HepG2 (cell line): ENCODE measurements at regions not wholly inside any gene's neighbourhood (a gene's known extent, or its start where the extent isn't known, plus 50 kb on each side); places are given as distances from the start of the nearest gene placed in this dataset.

Source experiments
- ATAC-seq: fragments of 200-7000 bp; cut with Tn5 transposase; 3 replicates; pipeline ENCODE4 v1.9.1; 2020; ENCODE audit warnings: mild to moderate bottlenecking, moderate library complexity
- BruUV-seq: library from RNA; stranded (reverse); fragments of 400-500 nt; replicated peaks from 2 replicates; lab custom pipeline; 2021; lab: Mats Ljungman, UMichigan
- CTCF ChIA-PET: fragments of 300-600 bp; formaldehyde crosslinking; extraction: SDS; loops from one replicate; lab custom pipeline; 2021; ENCODE audit warnings: low total read pairs, inconsistent platforms, low intra/inter-chr PET ratio; lab: Yijun Ruan, JAX
- POLR2A ChIA-PET: fragments of 350-600 bp; sonication (Branson Sonifier 250); formaldehyde crosslinking; loops from one replicate; lab custom pipeline; 2020; ENCODE audit warnings: antibody characterized with exemption, inconsistent platforms; lab: Yijun Ruan, JAX
- DNase-seq: peaks from one replicate; pipeline ENCODE4 v3.0.0-alpha.2; 2015; ENCODE audit warnings: low spot score
- FAIRE-seq: peaks from 3 replicates; lab custom pipeline; 2011; peaks lifted over from hg19 to GRCh38; lab: Jason Lieb, UNC
- H2AFZ ChIP-seq: one replicate; pipeline ENCODE4 v1.6.1; 2011; ENCODE audit warnings: low read length, inconsistent platforms
- H3K27ac ChIP-seq: fragments of 300-600 bp; 3 replicates; pipeline ENCODE4 v1.8.0; 2011; ENCODE audit warnings: mixed run types, mild to moderate bottlenecking, mixed read lengths, low read length, inconsistent platforms; ENCODE audit not compliant: insufficient read depth; ENCODE audit errors: extremely low read length
- H3K27me3 ChIP-seq, 2 experiments: fragments of 200-600 bp in 1 of 2; 2 replicates in 1 of 2; 3 replicates in 1 of 2; pipeline versions ENCODE4 v1.6.0 to v1.8.0; 2011; ENCODE audit warnings: low read length in 2 of 2, mild to moderate bottlenecking in 2 of 2, moderate library complexity in 2 of 2, inconsistent platforms in 1 of 2; ENCODE audit not compliant: insufficient read depth in 2 of 2, control insufficient read depth in 1 of 2
- H3K36me3 ChIP-seq, 2 experiments: fragments of 200-600 bp in 1 of 2; replicated peaks in 1 of 2; 2 replicates in 1 of 2; 3 replicates in 1 of 2; pipeline versions ENCODE4 v1.5.1 to v1.8.0; 2011; ENCODE audit warnings: low read length in 2 of 2, inconsistent platforms in 1 of 2; ENCODE audit not compliant: insufficient read depth in 2 of 2, control insufficient read depth in 1 of 2
- H3K4me1 ChIP-seq: 2 replicates; pipeline ENCODE4 v1.5.1; 2012; ENCODE audit warnings: low read length, inconsistent platforms; ENCODE audit not compliant: insufficient read depth
- H3K4me2 ChIP-seq: 2 replicates; pipeline ENCODE4 v1.6.0; 2011; ENCODE audit warnings: low read depth, low read length, inconsistent platforms
- H3K4me3 ChIP-seq, 3 experiments: fragments of 200-600 bp in 1 of 3; sonication (generic), shearing (Covaris generic) in 1 of 3; replicated peaks in 1 of 3; 2 replicates each; pipeline ENCODE4 v1.5.1; 2011 to 2016; ENCODE audit warnings: low read length in 3 of 3, inconsistent platforms in 2 of 3, low read depth in 2 of 3, mild to moderate bottlenecking in 2 of 3, control low read depth in 1 of 3, mixed read lengths in 1 of 3; ENCODE audit not compliant: insufficient read depth in 1 of 3
- H3K79me2 ChIP-seq: one replicate; pipeline ENCODE4 v1.6.1; 2011; ENCODE audit warnings: low read length, inconsistent platforms; ENCODE audit not compliant: insufficient read depth
- H3K9ac ChIP-seq: 2 replicates; pipeline ENCODE4 v1.6.0; 2011; ENCODE audit warnings: mild to moderate bottlenecking, low read depth, low read length, inconsistent platforms; ENCODE audit not compliant: insufficient read depth
- H3K9me3 ChIP-seq: 2 replicates; pipeline ENCODE4 v1.5.1; 2012; ENCODE audit warnings: mild to moderate bottlenecking, low read length
- H4K20me1 ChIP-seq: 2 replicates; pipeline ENCODE4 v1.6.0; 2011; ENCODE audit warnings: inconsistent platforms, mild to moderate bottlenecking, low read length, moderate library complexity; ENCODE audit not compliant: insufficient read depth
- CREM ChIP-seq, 2 experiments: sonication (generic) in 1 of 2; formaldehyde crosslinking in 1 of 2; IDR thresholded peaks; 2 replicates each; pipeline versions ENCODE4 v1.4.0 to v1.6.1; 2016 to 2020; ENCODE audit warnings: antibody characterized with exemption in 1 of 2, mild to moderate bottlenecking in 1 of 2, missing genetic modification reagents in 1 of 2
- HIVEP1 ChIP-seq: sonication (generic); formaldehyde crosslinking; IDR thresholded peaks from 2 replicates; pipeline ENCODE4 v1.4.0; 2020; ENCODE audit warnings: mild to moderate bottlenecking, missing genetic modification reagents
- MTF1 ChIP-seq: sonication (generic); formaldehyde crosslinking; IDR thresholded peaks from 2 replicates; pipeline ENCODE4 v1.5.0; 2020; ENCODE audit warnings: missing genetic modification reagents
- NR1H2 ChIP-seq: sonication (generic); formaldehyde crosslinking; IDR thresholded peaks from 2 replicates; pipeline ENCODE4 v1.8.1; 2022; ENCODE audit warnings: low read depth, missing genetic modification reagents, borderline replicate concordance
- SIX1 ChIP-seq: sonication (generic); formaldehyde crosslinking; IDR thresholded peaks from 2 replicates; pipeline ENCODE4 v1.4.0; 2020; ENCODE audit warnings: missing genetic modification reagents, borderline replicate concordance
- TCF12 ChIP-seq, 2 experiments: fragments of 450-650 bp in 1 of 2; sonication (generic) in 1 of 2; formaldehyde crosslinking in 1 of 2; IDR thresholded peaks; 2 replicates each; pipeline versions ENCODE4 v1.6.1 to v1.8.0; 2017 to 2022; ENCODE audit warnings: antibody characterized with exemption in 1 of 2, mild to moderate bottlenecking in 1 of 2, missing genetic modification reagents in 1 of 2, moderate library complexity in 1 of 2
- TCF7 ChIP-seq: sonication (generic); IDR thresholded peaks from 2 replicates; pipeline ENCODE4 v1.6.1; 2016; ENCODE audit warnings: antibody characterized with exemption, low read depth
- ZNF124 ChIP-seq: sonication (generic); formaldehyde crosslinking; IDR thresholded peaks from 2 replicates; pipeline ENCODE4 v1.4.0; 2020; ENCODE audit warnings: missing genetic modification reagents
- ZNF138 ChIP-seq: sonication (generic); formaldehyde crosslinking; IDR thresholded peaks from 2 replicates; pipeline ENCODE4 v1.5.0; 2020; ENCODE audit warnings: mild to moderate bottlenecking, low read depth, missing genetic modification reagents
- ZNF253 ChIP-seq: sonication (generic); formaldehyde crosslinking; IDR thresholded peaks from 2 replicates; pipeline ENCODE4 v1.8.0; 2022; ENCODE audit warnings: mild to moderate bottlenecking, missing genetic modification reagents, borderline replicate concordance
- ZNF749 ChIP-seq: sonication (generic); formaldehyde crosslinking; IDR thresholded peaks from 2 replicates; pipeline ENCODE4 v1.8.0; 2022; ENCODE audit warnings: mild to moderate bottlenecking, missing genetic modification reagents, moderate library complexity, borderline replicate concordance
- WGBS: methylation state at CpG from one replicate; pipeline ENCODE4 v1.1.6; 2017; ENCODE audit warnings: low lambda C conversion rate; 5-methylcytosine and 5-hydroxymethylcytosine counted together
- in situ Hi-C: cut with HindIII; loops from 2 replicates; pipeline ENCODE4 v1.10.0; 2017; ENCODE audit warnings: low pct_unique_long_range_greater_than_20kb; ENCODE audit not compliant: extremely low pct_ligation_motif_present
- intact Hi-C: fragments of 100-400 bp; cut with micrococcal nuclease; formaldehyde crosslinking; loops from one replicate; pipeline ENCODE4 v1.10.0; 2022; ENCODE audit not compliant: unreplicated experiment
- TF ChIP-seq, protein P1 (sequence below): sonication (generic); formaldehyde crosslinking; IDR thresholded peaks from 2 replicates; pipeline ENCODE4 v1.4.0; 2020; ENCODE audit warnings: mild to moderate bottlenecking, missing genetic modification reagents, borderline replicate concordance
- TF ChIP-seq, protein P2 (sequence below): sonication (generic); formaldehyde crosslinking; conservative IDR thresholded peaks from 2 replicates; pipeline ENCODE4 v1.8.0; 2022; ENCODE audit warnings: low read depth, missing genetic modification reagents

DNA sequence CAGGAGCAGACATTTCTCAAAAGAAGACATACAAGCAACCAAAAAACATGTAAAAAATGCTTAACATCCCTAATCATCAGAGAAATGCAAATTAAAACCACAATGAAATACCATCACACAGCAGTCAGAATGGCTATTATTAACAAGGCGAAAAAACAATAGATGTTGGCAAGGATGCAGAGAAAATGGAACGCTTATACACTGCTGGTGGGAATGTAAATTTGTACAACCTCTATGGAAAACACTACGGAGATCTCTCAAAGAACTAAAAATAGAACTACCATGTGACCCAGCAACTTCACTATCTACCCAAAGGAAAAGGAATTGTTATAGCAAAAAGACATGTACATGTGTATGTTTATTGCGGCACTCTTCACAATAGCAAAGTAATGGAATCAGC is 71.5 kb downstream of the PPP4R3C start:
- Histone ChIP-seq H3K27me3 (no peaks in the 10 kb centered on the region), H3K79me2 (no peaks in the 10 kb centered on the region), H3K9ac (no peak overlapping the region), H3K9me3 (no peaks in the 10 kb centered on the region), H3K4me1 (no peaks in the 10 kb centered on the region), H3K4me3 (no peak overlapping the region), H2AFZ (no peak overlapping the region), H3K4me2 (no peak overlapping the region), H3K36me3 (no peaks in the 10 kb centered on the region), H3K27ac (no peak overlapping the region), H4K20me1 (no peaks in the 10 kb centered on the region)
- no TSS peak for BruUV-seq
- TF ChIP-seq, protein P1, sequence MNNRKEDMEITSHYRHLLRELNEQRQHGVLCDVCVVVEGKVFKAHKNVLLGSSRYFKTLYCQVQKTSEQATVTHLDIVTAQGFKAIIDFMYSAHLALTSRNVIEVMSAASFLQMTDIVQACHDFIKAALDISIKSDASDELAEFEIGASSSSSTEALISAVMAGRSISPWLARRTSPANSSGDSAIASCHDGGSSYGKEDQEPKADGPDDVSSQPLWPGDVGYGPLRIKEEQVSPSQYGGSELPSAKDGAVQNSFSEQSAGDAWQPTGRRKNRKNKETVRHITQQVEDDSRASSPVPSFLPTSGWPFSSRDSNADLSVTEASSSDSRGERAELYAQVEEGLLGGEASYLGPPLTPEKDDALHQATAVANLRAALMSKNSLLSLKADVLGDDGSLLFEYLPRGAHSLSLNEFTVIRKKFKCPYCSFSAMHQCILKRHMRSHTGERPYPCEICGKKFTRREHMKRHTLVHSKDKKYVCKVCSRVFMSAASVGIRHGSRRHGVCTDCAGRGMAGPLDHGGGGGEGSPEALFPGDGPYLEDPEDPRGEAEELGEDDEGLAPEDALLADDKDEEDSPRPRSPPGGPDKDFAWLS, result no peak
- TF ChIP-seq CREM (IDR thresholded peaks at IDR 0.05) (no peak), CREM (CRISPR knock-in tag; IDR thresholded peaks at IDR 0.05) (no peak), ZNF749 (CRISPR knock-in tag) (no peak), ZNF253 (CRISPR knock-in tag) (no peak), HIVEP1 (CRISPR knock-in tag) (no peak), ZNF124 (no peak), MTF1 (CRISPR knock-in tag) (no peak), TCF12 (IDR thresholded peaks at IDR 0.05) (no peak), TCF12 (CRISPR knock-in tag; IDR thresholded peaks at IDR 0.05) (no peak), NR1H2 (CRISPR knock-in tag) (no peak), ZNF138 (no peak), SIX1 (no peak), TCF7 (no peak)
- TF ChIP-seq, protein P2, sequence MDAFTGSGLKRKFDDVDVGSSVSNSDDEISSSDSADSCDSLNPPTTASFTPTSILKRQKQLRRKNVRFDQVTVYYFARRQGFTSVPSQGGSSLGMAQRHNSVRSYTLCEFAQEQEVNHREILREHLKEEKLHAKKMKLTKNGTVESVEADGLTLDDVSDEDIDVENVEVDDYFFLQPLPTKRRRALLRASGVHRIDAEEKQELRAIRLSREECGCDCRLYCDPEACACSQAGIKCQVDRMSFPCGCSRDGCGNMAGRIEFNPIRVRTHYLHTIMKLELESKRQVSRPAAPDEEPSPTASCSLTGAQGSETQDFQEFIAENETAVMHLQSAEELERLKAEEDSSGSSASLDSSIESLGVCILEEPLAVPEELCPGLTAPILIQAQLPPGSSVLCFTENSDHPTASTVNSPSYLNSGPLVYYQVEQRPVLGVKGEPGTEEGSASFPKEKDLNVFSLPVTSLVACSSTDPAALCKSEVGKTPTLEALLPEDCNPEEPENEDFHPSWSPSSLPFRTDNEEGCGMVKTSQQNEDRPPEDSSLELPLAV, result no peak
- no peak for FAIRE-seq
- 85% methylated on average over 4 of the region's 4 CpGs for WGBS
- no peak for DNase-seq
- ChIA-PET CTCF (no interaction called here), POLR2A (no interaction called here)
- intact Hi-C loops (no loop called here), in situ Hi-C loops (no loop called here)
- no peak for ATAC-seq
